ENCODE measurements at regions not wholly inside any gene's neighbourhood (a gene's known extent, or its start where the extent isn't known, plus 50 kb on each side); places are given as distances from the start of the nearest gene placed in this dataset.
A peak's percentile ranks its signal among the peaks of the same experiment; 100 is the strongest.

DNA sequence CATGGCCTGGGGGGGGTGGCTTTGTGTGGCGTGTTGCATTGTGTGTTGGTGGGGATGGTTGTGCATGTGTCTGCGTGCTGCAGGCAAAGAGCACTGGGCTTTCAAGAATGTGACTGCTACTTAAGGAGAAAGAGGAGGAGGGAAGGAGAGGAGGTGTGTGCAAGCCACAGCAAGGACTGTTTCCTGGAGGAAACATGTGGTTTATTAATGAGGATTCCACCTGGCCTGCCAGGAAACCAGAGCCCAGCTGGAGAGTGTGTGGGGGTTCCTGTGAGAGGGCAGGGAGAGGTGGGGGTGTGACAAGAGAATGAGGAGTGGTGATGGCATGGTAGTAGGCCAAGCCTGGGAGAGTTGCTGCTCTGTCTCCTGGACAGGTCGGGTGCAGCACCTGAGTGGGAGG, 258.1 kb upstream of the ROPN1 start:
- WGBS (ENCODE audit: insufficient coverage), result 0% methylated on average over 3 of the region's 3 CpGs
- no peaks in the 10 kb centered on the region for H3K36me3 Mint-ChIP-seq
- intact Hi-C loops (cut with micrococcal nuclease), result no loop called here
- H3K4me3 ChIP-seq (replicated peaks in 1 of 3; ENCODE audit: low read depth in 2 of 3, low read length in 3 of 3), result no peak overlapping the region
- no peak overlapping the region for H3K27ac Mint-ChIP-seq
- no peaks in the 10 kb centered on the region for H3K36me3 ChIP-seq (replicated peaks in 1 of 2; ENCODE audit: control insufficient read depth in 1 of 2, insufficient read depth in 2 of 2, low read length in 2 of 2)
- no peak overlapping the region for H2AFZ ChIP-seq (ENCODE audit: insufficient read depth, low read depth, low read length, poor library complexity, severe bottlenecking)
- H3K4me1 Mint-ChIP-seq, result no peaks in the 10 kb centered on the region
- H3K4me2 ChIP-seq (replicated peaks; ENCODE audit: extremely low read depth, low read length, poor library complexity, severe bottlenecking), result no peak overlapping the region
- H3K9me3 ChIP-seq (replicated peaks in 1 of 2; ENCODE audit: control insufficient read depth in 1 of 2, insufficient read depth in 1 of 2, low read length in 2 of 2), result no peaks in the 10 kb centered on the region
- DNase-seq, result no peak
- TF ChIP-seq, protein P1, sequence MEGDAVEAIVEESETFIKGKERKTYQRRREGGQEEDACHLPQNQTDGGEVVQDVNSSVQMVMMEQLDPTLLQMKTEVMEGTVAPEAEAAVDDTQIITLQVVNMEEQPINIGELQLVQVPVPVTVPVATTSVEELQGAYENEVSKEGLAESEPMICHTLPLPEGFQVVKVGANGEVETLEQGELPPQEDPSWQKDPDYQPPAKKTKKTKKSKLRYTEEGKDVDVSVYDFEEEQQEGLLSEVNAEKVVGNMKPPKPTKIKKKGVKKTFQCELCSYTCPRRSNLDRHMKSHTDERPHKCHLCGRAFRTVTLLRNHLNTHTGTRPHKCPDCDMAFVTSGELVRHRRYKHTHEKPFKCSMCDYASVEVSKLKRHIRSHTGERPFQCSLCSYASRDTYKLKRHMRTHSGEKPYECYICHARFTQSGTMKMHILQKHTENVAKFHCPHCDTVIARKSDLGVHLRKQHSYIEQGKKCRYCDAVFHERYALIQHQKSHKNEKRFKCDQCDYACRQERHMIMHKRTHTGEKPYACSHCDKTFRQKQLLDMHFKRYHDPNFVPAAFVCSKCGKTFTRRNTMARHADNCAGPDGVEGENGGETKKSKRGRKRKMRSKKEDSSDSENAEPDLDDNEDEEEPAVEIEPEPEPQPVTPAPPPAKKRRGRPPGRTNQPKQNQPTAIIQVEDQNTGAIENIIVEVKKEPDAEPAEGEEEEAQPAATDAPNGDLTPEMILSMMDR (IDR thresholded peaks at IDR 0.05), result no peak
- H3K27me3 Mint-ChIP-seq (ENCODE audit: low read depth in 3 of 3), result peaks cover 7 to 22% (median 18%) of the 10 kb centered on the region in 3 donors
- H3K4me1 ChIP-seq (ENCODE audit: control insufficient read depth in 1 of 2, insufficient read depth in 2 of 2, low read length in 2 of 2), result no peaks in the 10 kb centered on the region
- H3K27me3 ChIP-seq (ENCODE audit: control insufficient read depth in 2 of 2, insufficient read depth in 2 of 2, low read length in 2 of 2), result peaks cover 0 to 8% of the 10 kb centered on the region in 2 donors
- H3K27ac ChIP-seq (ENCODE audit: low read depth in 1 of 2, low read length in 2 of 2), result no peak overlapping the region
- H3K9me3 Mint-ChIP-seq, result peaks cover 0 to 4% (median 0%) of the 10 kb centered on the region in 7 donors
- H3K4me3 Mint-ChIP-seq, result peak overlapping the region in 1 of 2 donors; percentile 22
- no peaks in the 10 kb centered on the region for H4K20me1 ChIP-seq (ENCODE audit: insufficient read depth, low read length)
- H3K9ac ChIP-seq (ENCODE audit: insufficient read depth, low read length, poor library complexity, severe bottlenecking), result no peak overlapping the region
- no peaks in the 10 kb centered on the region for H3K79me2 ChIP-seq (ENCODE audit: insufficient read depth, low read length)

DNA sequence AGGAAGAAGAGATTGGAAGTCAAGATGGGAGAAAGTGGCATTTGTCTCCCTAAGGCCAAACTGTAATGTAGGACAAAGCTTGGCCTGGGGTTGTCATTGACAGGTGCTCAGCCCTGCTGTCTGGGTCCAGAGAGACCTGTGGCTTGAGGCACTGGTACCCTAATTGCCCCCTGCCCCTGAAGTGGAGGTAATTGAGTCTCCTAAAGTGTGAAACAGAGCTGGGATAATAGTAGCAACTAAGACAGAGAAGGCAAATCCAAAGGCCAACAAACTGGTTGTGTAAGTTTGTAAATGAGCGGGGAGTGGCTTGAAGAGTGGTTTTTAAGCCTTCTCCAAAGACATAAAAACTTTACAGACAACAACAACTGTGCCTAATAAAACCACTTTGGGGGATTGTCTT, 264.2 kb upstream of the ROPN1 start:
- H3K27ac ChIP-seq (ENCODE audit: low read depth in 1 of 2, low read length in 2 of 2), result no peak overlapping the region
- peaks cover 3 to 11% (median 7%) of the 10 kb centered on the region in 3 donors for H3K27me3 Mint-ChIP-seq (ENCODE audit: low read depth in 3 of 3)
- WGBS (ENCODE audit: insufficient coverage), result no CpG with 5 or more reads among the region's 1 CpG
- H3K36me3 Mint-ChIP-seq, result no peaks in the 10 kb centered on the region
- no peaks in the 10 kb centered on the region for H3K9me3 Mint-ChIP-seq
- no peak overlapping the region for H3K4me3 ChIP-seq (replicated peaks in 1 of 3; ENCODE audit: low read depth in 2 of 3, low read length in 3 of 3)
- no peaks in the 10 kb centered on the region for H3K4me1 ChIP-seq (ENCODE audit: control insufficient read depth in 1 of 2, insufficient read depth in 2 of 2, low read length in 2 of 2)
- H3K27me3 ChIP-seq (ENCODE audit: control insufficient read depth in 2 of 2, insufficient read depth in 2 of 2, low read length in 2 of 2), result no peaks in the 10 kb centered on the region
- intact Hi-C loops (cut with micrococcal nuclease), result no loop called here
- no peaks in the 10 kb centered on the region for H3K79me2 ChIP-seq (ENCODE audit: insufficient read depth, low read length)
- H3K9ac ChIP-seq (ENCODE audit: insufficient read depth, low read length, poor library complexity, severe bottlenecking), result no peak overlapping the region
- H3K4me3 Mint-ChIP-seq, result no peak overlapping the region
- H3K4me2 ChIP-seq (replicated peaks; ENCODE audit: extremely low read depth, low read length, poor library complexity, severe bottlenecking), result no peak overlapping the region
- H3K36me3 ChIP-seq (replicated peaks in 1 of 2; ENCODE audit: control insufficient read depth in 1 of 2, insufficient read depth in 2 of 2, low read length in 2 of 2), result no peaks in the 10 kb centered on the region
- H3K4me1 Mint-ChIP-seq, result no peaks in the 10 kb centered on the region
- no peak overlapping the region for H3K27ac Mint-ChIP-seq
- H2AFZ ChIP-seq (ENCODE audit: insufficient read depth, low read depth, low read length, poor library complexity, severe bottlenecking), result no peak overlapping the region
- TF ChIP-seq, protein P1 (IDR thresholded peaks at IDR 0.05), result no peak
- DNase-seq, result no peak
- H3K9me3 ChIP-seq (replicated peaks in 1 of 2; ENCODE audit: control insufficient read depth in 1 of 2, insufficient read depth in 1 of 2, low read length in 2 of 2), result no peaks in the 10 kb centered on the region
- H4K20me1 ChIP-seq (ENCODE audit: insufficient read depth, low read length), result no peaks in the 10 kb centered on the region

Measured in CD14-positive monocyte (primary cell).